ENCODE measurements at regions not wholly inside any gene's neighbourhood (a gene's known extent, or its start where the extent isn't known, plus 50 kb on each side); places are given as distances from the start of the nearest gene placed in this dataset.
"Not testable (repeated sequence)": the region's sequence is repeated elsewhere in the genome, so short reads cannot be mapped to it uniquely, and the experiment has no call there.

- DNase-seq, result no peak
Measured at GRCh38 chr2:193228276-193228675, 1033.5 kb upstream of the TMEFF2 start.

- no peak for DNase-seq
Measured at GRCh38 chr2:193222454-193222853, 1027.7 kb upstream of the TMEFF2 start.

- DNase-seq, result no peak
Measured at GRCh38 chr2:193219413-193219812, 1024.7 kb upstream of the TMEFF2 start.

GRCh38 chr2:193201583-193201982, 1006.9 kb upstream of the TMEFF2 start:
- DNase-seq, result no peak

- DNase-seq, result no peak
Measured at GRCh38 chr2:193199322-193199721, 1004.6 kb upstream of the TMEFF2 start.

GRCh38 chr2:193187816-193188215, 993.1 kb upstream of the TMEFF2 start:
- DNase-seq, result no peak

- DNase-seq, result not testable (repeated sequence)
Measured at GRCh38 chr2:193170981-193171380, 976.2 kb upstream of the TMEFF2 start.

GRCh38 chr2:193156480-193156879, 961.7 kb upstream of the TMEFF2 start:
- no peak for DNase-seq

- DNase-seq, result no peak
Measured at GRCh38 chr2:193154076-193154475, 959.3 kb upstream of the TMEFF2 start.

- no peak for DNase-seq
Measured at GRCh38 chr2:193153576-193153975, 958.8 kb upstream of the TMEFF2 start.

GRCh38 chr2:193142467-193142866, 947.7 kb upstream of the TMEFF2 start:
- not testable (repeated sequence) for DNase-seq

GRCh38 chr2:193141998-193142397, 947.3 kb upstream of the TMEFF2 start:
- no peak for DNase-seq

- DNase-seq, result not testable (repeated sequence)
Measured at GRCh38 chr2:193140895-193141294, 946.2 kb upstream of the TMEFF2 start.

- no peak for DNase-seq
Measured at GRCh38 chr2:193124815-193125214, 930.1 kb upstream of the TMEFF2 start.

- no peak for DNase-seq
Measured at GRCh38 chr2:193114827-193115226, 920.1 kb upstream of the TMEFF2 start.

GRCh38 chr2:193112986-193113385, 918.3 kb upstream of the TMEFF2 start:
- DNase-seq, result no peak

- DNase-seq, result peak; percentile 41
Measured at GRCh38 chr2:193103064-193103463, 908.3 kb upstream of the TMEFF2 start.

GRCh38 chr2:193101591-193101990, 906.9 kb upstream of the TMEFF2 start:
- no peak for DNase-seq

GRCh38 chr2:193088026-193088425, 893.3 kb upstream of the TMEFF2 start:
- DNase-seq, result no peak

GRCh38 chr2:193076995-193077394, 882.3 kb upstream of the TMEFF2 start:
- no peak for DNase-seq

- no peak for DNase-seq
Measured at GRCh38 chr2:193074933-193075332, 880.2 kb upstream of the TMEFF2 start.

GRCh38 chr2:193072647-193073046, 877.9 kb upstream of the TMEFF2 start:
- no peak for DNase-seq

GRCh38 chr2:193025556-193025955, 830.8 kb upstream of the TMEFF2 start:
- DNase-seq, result not testable (repeated sequence)

- DNase-seq, result no peak
Measured at GRCh38 chr2:193024791-193025190, 830.1 kb upstream of the TMEFF2 start.

GRCh38 chr2:193011870-193012269, 817.1 kb upstream of the TMEFF2 start:
- DNase-seq, result no peak

- DNase-seq, result no peak
Measured at GRCh38 chr2:192993059-192993458, 798.3 kb upstream of the TMEFF2 start.
